Left kidney (tissue), 1 donor: ENCODE measurements at regions not wholly inside any gene's neighbourhood (a gene's known extent, or its start where the extent isn't known, plus 50 kb on each side); places are given as distances from the start of the nearest gene placed in this dataset.
A peak's percentile ranks its signal among the peaks of the same experiment; 100 is the strongest.

Source experiments
- DNase-seq: peaks from one replicate; pipeline ENCODE4 v3.0.0-alpha.2; 2013

GRCh38 chr2:45212953-45213635 lies 203.8 kb upstream of the SIX2 start:
- no peak for DNase-seq

GRCh38 chr2:45211636-45212035 lies 202.4 kb upstream of the SIX2 start:
- DNase-seq = no peak

DNA sequence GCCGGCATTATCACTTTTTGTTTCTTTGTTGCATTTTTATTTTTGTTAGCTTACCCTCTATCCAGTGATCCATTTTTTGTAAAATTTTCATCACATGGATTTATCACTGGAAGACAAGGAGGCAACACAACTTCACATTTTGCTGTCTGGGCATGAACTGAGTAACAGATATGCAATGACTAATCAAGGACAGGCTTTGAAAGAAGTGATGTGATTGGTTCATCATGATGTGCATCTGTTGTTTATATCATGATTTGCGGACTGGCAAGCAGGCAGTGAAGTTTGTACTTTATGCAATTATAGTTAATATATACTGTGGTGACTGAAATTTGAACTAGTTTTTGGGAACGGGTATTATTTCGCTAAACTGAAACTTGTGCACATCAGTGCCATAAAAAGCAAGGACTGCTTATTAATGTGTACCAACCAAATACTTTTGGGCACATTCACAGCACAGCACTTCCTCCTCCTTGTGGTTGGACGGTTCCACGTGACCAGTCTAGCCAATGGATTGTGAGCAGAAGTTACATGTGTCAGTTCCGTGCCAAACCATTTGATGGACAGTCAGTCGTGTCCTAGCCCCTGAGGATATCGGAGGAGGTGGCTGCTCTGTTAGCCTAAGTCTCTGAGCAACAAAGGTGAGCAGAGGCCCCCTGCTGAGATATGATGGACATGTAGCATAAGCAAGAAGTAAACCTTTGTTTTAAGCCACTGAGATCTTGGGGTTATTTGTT lies 201.4 kb upstream of the SIX2 start:
- DNase-seq = no peak

- DNase-seq = no peak
Observed at GRCh38 chr2:45209875-45210274, 200.6 kb upstream of the SIX2 start.

DNA sequence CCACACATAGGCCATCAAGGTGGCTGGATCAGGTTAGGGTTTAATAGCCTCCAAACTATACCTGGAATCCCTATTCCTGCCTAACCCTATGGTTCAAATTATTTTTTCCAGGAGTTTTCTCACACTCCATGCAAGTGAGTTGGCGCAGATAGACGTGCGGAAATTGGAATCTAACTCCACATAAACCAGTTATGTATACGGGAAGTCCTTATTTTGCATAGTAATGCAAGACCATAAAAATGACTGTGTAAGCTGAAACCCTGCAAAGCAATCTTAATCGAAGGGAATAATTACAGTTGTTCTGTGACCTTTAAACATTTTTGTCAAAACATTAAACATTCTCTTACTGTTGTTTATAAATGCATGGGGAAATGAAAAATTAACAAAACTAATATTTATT lies 200.1 kb upstream of the SIX2 start:
- no peak for DNase-seq

- DNase-seq = no peak
Observed at GRCh38 chr2:45207101-45207500, 197.8 kb upstream of the SIX2 start.

- DNase-seq = no peak
Observed at GRCh38 chr2:45205985-45206384, 196.7 kb upstream of the SIX2 start.

GRCh38 chr2:45205480-45205879 lies 196.2 kb upstream of the SIX2 start:
- no peak for DNase-seq

- no peak for DNase-seq
Observed at GRCh38 chr2:45203400-45203799, 194.1 kb upstream of the SIX2 start.

- no peak for DNase-seq
Observed at GRCh38 chr2:45199973-45200372, 190.7 kb upstream of the SIX2 start.

- no peak for DNase-seq
Observed at GRCh38 chr2:45195916-45196315, 186.7 kb upstream of the SIX2 start.

DNA sequence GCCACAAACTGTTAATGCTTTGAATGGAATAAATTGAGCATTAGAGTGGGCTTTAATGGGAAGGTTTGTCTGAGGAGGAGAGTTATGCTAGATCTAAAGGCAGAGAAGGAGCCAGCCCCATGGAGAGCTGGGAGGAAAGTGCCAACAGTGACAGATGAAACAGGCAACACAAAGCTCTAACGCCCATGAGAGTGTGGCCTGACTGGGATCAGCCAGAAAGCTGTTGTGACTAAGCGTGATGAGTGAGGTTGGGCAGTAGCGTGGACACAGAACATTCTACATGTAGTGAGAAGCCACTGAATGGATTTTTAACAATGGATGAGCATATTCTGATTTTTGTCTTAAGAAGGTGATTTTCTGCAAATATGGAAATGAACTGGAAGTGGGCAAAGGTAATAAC lies 185.3 kb upstream of the SIX2 start:
- DNase-seq = no peak

- DNase-seq = no peak
Observed at GRCh38 chr2:45193581-45193980, 184.3 kb upstream of the SIX2 start.

DNA sequence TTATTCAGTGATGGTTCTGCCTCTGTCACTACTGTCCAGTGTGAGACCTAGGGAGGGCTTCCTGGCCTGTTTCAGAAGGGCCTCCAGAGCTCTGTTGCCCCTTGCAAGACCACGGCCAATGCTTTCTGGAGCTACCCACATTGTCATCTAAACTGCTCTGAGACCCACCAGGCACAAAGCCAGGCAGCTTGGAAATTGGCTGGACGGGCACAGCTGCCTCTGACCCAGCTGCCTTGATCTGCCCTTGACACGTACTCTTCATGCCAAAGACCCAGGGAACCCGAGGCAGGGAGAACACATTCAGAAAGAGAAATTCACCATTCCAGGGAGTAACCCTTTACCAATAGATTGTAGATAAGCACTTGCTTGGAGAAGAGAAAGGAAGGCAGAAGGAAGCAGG lies 183.7 kb upstream of the SIX2 start:
- no peak for DNase-seq

DNA sequence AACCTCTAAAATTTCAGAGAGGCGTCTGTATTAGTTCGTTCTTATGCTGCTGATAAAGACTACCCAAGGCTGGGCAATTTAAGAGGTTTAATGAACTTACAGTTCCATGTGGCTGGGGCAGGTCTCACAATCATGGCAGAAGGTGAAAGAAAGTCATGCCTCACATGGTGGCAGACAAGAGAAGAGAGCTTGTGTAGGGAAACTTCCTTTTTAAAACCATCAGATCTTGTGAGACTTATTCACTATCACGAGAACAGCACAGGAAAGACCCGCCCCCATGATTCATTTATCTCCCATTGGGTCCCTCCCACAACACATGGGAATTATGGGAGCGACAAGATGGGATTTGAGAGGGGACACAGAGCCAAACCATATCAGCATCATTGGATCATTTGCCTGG lies 183.2 kb upstream of the SIX2 start:
- DNase-seq = no peak

DNA sequence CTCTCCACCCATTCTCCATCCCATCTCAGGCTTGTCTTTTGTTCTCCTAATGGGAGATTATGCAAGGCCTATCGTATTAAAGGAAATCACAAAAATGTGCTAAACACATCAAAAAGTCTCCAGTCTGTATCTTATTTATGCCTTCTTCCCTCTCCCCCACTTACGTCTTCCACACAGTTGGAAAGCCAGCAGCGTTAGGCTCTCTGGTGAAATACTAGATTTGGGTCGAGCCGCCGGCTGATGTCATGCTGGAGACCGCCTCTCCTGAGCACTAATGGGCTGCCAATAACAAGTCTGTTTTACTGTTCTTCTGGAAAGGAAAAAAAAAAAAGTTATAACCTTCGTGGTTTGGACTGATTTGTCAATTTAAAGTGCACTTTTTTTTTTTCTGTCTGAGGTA lies 182.7 kb upstream of the SIX2 start:
- peak; percentile 18 for DNase-seq

DNA sequence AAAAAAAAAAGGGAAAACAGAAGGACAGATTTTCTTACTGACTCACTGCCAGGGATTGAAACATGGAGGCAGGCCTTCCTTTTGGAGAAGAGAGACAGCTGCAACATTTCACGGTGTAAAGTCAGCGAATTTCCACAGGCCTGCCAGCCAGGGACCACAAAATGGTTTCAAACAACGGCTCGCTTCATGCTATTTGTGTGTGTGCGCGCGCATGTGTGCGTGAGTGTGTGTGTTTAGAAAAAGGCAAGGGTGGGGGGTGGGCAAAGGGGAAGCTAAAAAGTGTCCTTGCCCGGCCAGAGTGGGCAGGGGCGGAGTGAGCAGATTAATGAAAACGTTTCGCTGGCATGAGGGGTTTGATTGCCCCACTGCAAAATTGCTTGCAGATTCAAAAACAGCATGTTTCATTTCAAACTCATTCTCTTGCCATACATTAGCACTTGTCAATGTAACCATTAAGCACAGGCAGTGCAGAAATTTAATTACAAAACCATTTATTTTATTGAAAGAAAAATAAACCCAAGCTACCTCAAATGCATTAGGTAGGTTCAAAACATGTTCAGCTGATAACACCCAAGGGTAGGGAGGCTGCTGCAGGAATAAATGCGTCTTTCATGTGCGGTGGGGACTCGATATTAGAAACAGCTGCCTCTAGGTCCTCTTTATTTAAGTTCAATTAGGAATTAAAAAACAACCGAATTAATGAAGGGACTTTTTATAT lies 182.1 kb upstream of the SIX2 start:
- no peak for DNase-seq

GRCh38 chr2:45190481-45190942 lies 181.3 kb upstream of the SIX2 start:
- no peak for DNase-seq

DNA sequence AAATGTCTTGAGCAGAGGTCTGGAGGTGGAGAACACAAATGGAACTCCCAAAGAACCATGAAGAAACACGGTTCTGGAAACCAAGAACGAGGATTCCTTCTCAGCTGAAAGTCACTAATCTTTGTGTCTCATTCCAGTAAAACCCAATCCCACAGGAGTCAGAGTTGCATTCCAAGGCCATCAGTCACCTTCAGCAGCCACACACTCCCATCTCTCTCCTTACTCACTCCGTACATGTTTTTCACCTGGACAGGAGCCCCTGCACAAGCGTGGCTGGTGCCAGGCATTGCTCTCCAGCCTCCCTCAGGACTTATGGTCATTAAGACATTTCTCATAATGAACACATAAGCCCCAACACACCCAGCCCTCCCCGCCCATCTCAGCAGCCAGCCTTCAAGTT lies 175.4 kb upstream of the SIX2 start:
- no peak for DNase-seq

DNA sequence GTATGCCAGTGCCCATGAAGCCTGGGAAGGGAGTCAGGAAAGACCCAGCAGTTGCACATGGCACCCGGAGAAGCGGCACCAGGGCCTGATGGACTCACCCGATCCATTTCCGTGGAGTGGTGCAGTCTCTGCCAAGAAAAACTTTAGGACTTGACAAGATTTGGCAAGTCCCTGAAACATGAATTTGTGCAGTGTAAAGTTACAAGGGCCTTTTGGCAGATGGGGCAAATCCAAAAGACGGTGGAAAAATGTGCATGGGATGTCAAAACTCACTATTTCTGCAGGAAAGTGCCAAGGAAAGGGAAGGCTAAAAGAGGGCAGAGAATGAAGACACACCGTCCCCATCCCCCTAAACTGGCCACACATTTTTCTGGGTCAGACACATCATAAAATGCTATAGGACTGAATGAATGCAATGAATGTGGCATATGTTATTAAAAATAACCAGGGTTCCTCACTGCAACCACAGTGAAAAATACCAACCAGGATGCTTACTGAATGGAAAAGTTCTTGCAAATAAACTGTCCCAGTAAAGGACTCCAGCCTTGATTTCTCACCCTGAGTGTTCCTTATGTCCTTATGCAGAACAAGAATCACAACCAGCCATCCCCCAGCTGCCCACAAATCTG lies 173.5 kb upstream of the SIX2 start:
- DNase-seq = no peak

- no peak for DNase-seq
Observed at GRCh38 chr2:45180779-45181178, 171.5 kb upstream of the SIX2 start.

GRCh38 chr2:45180033-45180746 lies 170.9 kb upstream of the SIX2 start:
- no peak for DNase-seq
